RWPE1 (cell line): ENCODE measurements at regions not wholly inside any gene's neighbourhood (a gene's known extent, or its start where the extent isn't known, plus 50 kb on each side); places are given as distances from the start of the nearest gene placed in this dataset.

Source experiments
- CTCF ChIA-PET: fragments of 350-600 bp; sonication (Branson Sonifier 250); formaldehyde crosslinking; extraction: SDS; loops from one replicate; lab custom pipeline; 2021; lab: Yijun Ruan, JAX
- POLR2A ChIA-PET: fragments of 400-600 bp; formaldehyde crosslinking; extraction: SDS; loops from one replicate; lab custom pipeline; 2020; ENCODE audit warnings: antibody characterized with exemption; ENCODE audit not compliant: low non-redundant PET; lab: Yijun Ruan, JAX
- DNase-seq: peaks from one replicate; pipeline ENCODE4 v3.0.0; 2012; ENCODE audit warnings: low spot score
- H3K27ac ChIP-seq: fragments of 450-650 bp; 2 replicates; pipeline ENCODE4 v1.5.1; 2017
- TF ChIP-seq, protein P1 (sequence below): fragments of 450-650 bp; conservative IDR thresholded peaks from 2 replicates; pipeline ENCODE4 v1.5.1; 2017; ENCODE audit warnings: low read depth, mild to moderate bottlenecking

DNA sequence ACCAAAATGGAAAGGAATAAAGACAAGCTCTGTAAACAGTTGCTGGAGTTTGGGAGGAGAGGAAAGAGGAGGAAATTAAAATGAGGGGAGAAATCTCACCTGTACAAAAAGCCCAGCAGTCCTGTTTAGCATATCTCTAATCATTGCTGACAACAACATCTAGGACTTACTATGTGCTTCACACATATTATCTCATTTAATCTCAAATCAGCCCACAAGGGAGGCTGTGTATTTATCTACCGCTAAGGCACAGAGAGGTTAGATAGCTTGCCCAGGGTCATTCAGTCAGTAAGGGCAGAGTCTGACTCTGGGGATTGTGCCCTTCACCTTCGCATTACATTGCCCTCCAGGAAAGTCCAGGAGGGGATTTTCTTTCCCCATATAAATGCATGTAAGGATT, 233.3 kb downstream of the DLEU7 start:
- ChIA-PET CTCF (no interaction called here), POLR2A (no interaction called here)
- no peak for DNase-seq
- TF ChIP-seq, protein P1, sequence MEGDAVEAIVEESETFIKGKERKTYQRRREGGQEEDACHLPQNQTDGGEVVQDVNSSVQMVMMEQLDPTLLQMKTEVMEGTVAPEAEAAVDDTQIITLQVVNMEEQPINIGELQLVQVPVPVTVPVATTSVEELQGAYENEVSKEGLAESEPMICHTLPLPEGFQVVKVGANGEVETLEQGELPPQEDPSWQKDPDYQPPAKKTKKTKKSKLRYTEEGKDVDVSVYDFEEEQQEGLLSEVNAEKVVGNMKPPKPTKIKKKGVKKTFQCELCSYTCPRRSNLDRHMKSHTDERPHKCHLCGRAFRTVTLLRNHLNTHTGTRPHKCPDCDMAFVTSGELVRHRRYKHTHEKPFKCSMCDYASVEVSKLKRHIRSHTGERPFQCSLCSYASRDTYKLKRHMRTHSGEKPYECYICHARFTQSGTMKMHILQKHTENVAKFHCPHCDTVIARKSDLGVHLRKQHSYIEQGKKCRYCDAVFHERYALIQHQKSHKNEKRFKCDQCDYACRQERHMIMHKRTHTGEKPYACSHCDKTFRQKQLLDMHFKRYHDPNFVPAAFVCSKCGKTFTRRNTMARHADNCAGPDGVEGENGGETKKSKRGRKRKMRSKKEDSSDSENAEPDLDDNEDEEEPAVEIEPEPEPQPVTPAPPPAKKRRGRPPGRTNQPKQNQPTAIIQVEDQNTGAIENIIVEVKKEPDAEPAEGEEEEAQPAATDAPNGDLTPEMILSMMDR = no peak
- no peak overlapping the region for H3K27ac ChIP-seq

DNA sequence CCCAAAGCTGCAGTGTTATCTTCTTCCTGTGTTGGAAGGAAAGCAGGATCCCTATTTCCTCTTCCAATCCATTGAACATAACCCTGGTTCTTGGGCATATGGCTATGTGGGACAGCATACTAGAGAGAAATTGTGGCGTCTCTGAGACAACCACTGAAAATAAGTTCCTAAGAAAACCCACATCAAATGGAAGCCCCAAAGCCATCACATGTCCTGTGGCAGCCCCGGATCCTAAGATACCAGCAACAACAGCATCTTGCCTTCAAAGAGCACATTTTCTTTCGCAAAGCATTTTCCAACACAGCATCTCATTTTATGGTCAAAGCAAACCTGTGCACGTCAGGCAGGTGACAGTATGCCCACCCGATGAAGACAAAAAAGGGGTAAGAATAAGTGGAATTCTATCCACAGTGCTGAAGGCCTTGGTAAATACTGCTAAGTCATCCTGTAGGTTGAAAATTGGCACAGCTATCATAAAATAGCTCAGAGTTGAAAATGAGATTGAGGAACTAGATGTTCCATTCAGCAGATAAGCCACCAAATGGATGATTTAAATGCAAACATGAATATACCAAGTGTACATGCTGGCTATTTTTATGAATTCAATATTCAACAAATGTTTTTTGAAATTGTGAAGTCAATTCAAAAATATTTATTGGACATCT, 232.2 kb downstream of the DLEU7 start:
- TF ChIP-seq, protein P1 = no peak

DNA sequence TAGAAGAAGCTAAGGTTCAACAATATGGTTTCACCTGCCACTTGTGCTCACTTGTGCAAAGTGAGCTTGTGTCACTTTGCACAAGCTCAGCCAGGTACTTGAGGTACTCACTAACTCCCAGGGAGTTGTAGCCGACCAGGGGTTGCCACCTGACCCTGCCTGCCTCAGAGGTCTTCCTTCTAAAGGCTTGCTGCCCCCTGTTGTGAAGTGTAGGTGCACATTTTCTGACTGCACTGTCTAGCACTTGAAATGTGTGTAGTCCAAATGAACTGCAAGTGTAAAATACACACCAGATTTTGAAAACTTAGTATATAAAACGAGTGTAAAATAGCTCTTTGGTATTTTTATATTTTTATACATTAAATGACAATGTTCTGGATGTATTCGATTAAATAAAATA, 230.8 kb downstream of the DLEU7 start:
- POLR2A ChIA-PET = no interaction called here
- CTCF ChIA-PET = interaction anchor here (0.7 kb wide), 1 partner anchor 28 kb away, joined by 3 read pairs; no protein-coding TSS in a partner anchor
- no peak for DNase-seq
- TF ChIP-seq, protein P1 = no peak
- H3K27ac ChIP-seq = no peak overlapping the region

More for the DNA sequence above, 232.2 kb downstream of the DLEU7 start:
- CTCF ChIA-PET = no interaction called here
- POLR2A ChIA-PET = no interaction called here
- no peak overlapping the region for H3K27ac ChIP-seq
- DNase-seq = no peak

DNA sequence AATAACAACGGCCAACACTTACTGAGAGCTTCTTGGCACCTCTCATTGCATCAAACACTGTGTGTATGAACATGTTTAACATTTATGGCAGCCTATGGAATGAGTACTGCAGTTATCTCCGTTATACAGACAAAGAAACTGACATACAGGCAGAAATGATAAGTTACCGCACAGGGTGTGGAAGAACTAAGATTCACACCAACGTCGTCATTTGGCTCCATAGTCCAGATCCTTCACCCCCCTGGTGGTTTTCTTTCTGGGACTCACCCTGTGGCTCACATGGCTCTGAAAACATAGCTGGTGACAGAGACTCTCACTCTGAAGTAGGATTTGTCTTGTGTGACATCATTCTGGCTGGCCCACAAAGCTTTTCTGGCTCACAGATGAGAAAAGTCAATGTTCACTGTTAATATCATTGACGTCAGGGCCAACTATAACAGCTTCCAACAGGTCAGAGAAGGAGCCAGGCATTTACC, 230.1 kb downstream of the DLEU7 start:
- H3K27ac ChIP-seq = no peak overlapping the region
- ChIA-PET CTCF (interaction anchor here (0.6 to 0.8 kb wide), 2 partner anchors 312 to 492 kb away, joined by 3 read pairs; no protein-coding TSS in a partner anchor), POLR2A (no interaction called here)
- DNase-seq = no peak
- TF ChIP-seq, protein P1 = no peak

DNA sequence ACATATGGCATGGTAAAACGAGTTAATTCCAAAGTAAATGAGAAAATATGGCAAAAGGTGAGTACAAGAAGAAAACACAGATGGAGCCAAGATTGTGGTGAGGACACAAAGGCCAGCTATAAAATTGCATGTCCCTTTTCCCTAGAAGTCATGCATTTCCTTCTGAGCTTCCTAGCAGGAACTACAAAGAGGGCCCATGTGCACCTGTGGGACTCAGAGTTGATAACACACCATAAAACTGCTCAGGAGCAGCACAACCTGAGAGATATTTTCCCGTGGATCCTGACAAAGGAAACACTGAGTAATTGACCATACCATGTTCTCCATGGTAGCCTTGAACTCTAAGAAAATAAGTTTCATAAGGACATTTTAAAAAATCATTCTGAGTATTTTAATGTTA, 228.3 kb downstream of the DLEU7 start:
- no peak for DNase-seq
- ChIA-PET POLR2A (no interaction called here), CTCF (no interaction called here)
- TF ChIP-seq, protein P1 = no peak
- no peak overlapping the region for H3K27ac ChIP-seq

DNA sequence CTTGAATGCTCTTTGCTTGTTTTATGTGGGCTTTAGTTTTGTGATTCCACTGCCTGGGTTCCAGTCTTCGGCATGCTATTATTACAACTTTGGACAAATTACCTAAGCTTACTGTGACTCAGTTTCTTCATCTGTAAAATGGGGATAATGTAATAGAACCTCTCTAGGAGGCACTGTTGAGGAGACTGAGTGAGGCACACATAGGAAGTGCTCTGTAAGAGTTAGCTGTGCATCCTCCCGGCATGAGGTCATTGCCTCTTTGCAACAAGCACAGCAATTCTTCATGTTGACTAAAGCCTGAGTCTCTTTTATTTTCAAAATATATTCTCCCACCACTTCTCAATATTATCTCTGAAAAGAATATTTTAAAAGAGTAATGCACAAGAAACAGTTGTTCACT, 227.4 kb downstream of the DLEU7 start:
- no peak for DNase-seq
- POLR2A ChIA-PET = no interaction called here
- no peak overlapping the region for H3K27ac ChIP-seq
- CTCF ChIA-PET = no interaction called here
- TF ChIP-seq, protein P1 = no peak
